PC-9 (cell line): ENCODE measurements at regions not wholly inside any gene's neighbourhood (a gene's known extent, or its start where the extent isn't known, plus 50 kb on each side); places are given as distances from the start of the nearest gene placed in this dataset.

Experiments used
- EZH2 ChIP-seq: fragments of 200-600 bp; sonication (generic); IDR thresholded peaks from 2 replicates; pipeline ENCODE4 v1.8.0; 2017; ENCODE audit warnings: antibody characterized with exemption, low read depth
- TF ChIP-seq, protein P1 (sequence below): fragments of 200-600 bp; sonication (generic); conservative IDR thresholded peaks from 2 replicates; pipeline ENCODE4 v1.6.1; 2017; ENCODE audit warnings: mixed run types, antibody characterized with exemption, mild to moderate bottlenecking, moderate library complexity

DNA sequence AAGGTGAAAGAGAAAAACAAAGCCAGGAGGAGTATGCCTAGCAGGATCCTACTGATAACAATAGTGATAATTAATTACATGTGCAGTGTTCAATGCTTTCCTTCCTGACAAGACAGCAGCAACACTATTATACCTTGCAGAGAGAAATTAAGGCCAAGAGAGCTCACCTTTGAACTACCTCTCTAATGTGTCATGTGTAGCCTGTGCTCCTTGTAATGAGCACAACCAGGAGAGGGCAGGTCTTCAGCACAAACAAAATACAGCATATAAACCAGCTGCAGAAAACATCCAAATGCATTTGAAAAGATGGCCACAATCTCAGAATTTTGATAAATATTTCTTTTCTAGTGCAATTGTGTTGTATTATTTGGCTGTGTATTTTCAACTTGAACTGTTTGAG, 1425.7 kb downstream of the DSC3 start:
- no peak for TF ChIP-seq EZH2
- TF ChIP-seq, protein P1, sequence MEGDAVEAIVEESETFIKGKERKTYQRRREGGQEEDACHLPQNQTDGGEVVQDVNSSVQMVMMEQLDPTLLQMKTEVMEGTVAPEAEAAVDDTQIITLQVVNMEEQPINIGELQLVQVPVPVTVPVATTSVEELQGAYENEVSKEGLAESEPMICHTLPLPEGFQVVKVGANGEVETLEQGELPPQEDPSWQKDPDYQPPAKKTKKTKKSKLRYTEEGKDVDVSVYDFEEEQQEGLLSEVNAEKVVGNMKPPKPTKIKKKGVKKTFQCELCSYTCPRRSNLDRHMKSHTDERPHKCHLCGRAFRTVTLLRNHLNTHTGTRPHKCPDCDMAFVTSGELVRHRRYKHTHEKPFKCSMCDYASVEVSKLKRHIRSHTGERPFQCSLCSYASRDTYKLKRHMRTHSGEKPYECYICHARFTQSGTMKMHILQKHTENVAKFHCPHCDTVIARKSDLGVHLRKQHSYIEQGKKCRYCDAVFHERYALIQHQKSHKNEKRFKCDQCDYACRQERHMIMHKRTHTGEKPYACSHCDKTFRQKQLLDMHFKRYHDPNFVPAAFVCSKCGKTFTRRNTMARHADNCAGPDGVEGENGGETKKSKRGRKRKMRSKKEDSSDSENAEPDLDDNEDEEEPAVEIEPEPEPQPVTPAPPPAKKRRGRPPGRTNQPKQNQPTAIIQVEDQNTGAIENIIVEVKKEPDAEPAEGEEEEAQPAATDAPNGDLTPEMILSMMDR, result no peak
